Loucy (cell line): ENCODE measurements at regions not wholly inside any gene's neighbourhood (a gene's known extent, or its start where the extent isn't known, plus 50 kb on each side); places are given as distances from the start of the nearest gene placed in this dataset.

Source experiments
- H2AFZ ChIP-seq: fragments of 200-600 bp; sonication (generic); 2 replicates; pipeline ENCODE4 v1.6.0; 2016; ENCODE audit warnings: antibody characterized with exemption, mild to moderate bottlenecking, low read length, moderate library complexity
- H3F3A ChIP-seq: fragments of 200-600 bp; 2 replicates; pipeline ENCODE4 v1.6.0; 2016; ENCODE audit warnings: antibody characterized with exemption, low read depth, mild to moderate bottlenecking
- H3K27me3 ChIP-seq: fragments of 200-600 bp; sonication (generic); 2 replicates; pipeline ENCODE4 v1.6.1; 2014; ENCODE audit warnings: low read length, mild to moderate bottlenecking; ENCODE audit not compliant: insufficient read depth, poor library complexity, severe bottlenecking
- H3K36me3 ChIP-seq: fragments of 200-600 bp; sonication (generic); 2 replicates; pipeline ENCODE4 v1.6.1; 2016; ENCODE audit warnings: low read length; ENCODE audit not compliant: insufficient read depth
- H3K4me1 ChIP-seq: fragments of 200-600 bp; sonication (generic); 2 replicates; pipeline ENCODE4 v1.5.1; 2014; ENCODE audit warnings: low read length, mild to moderate bottlenecking; ENCODE audit not compliant: insufficient read depth, poor library complexity, severe bottlenecking
- H3K4me2 ChIP-seq: fragments of 200-600 bp; sonication (generic); 2 replicates; pipeline ENCODE4 v1.6.0; 2014; ENCODE audit warnings: antibody characterized with exemption, low read length, low read depth, mild to moderate bottlenecking; ENCODE audit not compliant: poor library complexity, severe bottlenecking
- H3K4me3 ChIP-seq: fragments of 200-600 bp; sonication (generic); 2 replicates; pipeline ENCODE4 v1.5.1; 2014; ENCODE audit warnings: low read length, mild to moderate bottlenecking, mixed read lengths; ENCODE audit not compliant: poor library complexity, severe bottlenecking
- H3K79me2 ChIP-seq: fragments of 200-600 bp; sonication (generic); 2 replicates; pipeline ENCODE4 v1.6.1; 2014; ENCODE audit warnings: low read length; ENCODE audit not compliant: insufficient read depth
- H3K9ac ChIP-seq: fragments of 200-600 bp; sonication (generic); 2 replicates; pipeline ENCODE4 v1.6.0; 2014; ENCODE audit warnings: mild to moderate bottlenecking, low read depth, low read length, moderate library complexity; ENCODE audit not compliant: poor library complexity, severe bottlenecking
- H3K9me2 ChIP-seq: fragments of 200-600 bp; sonication (generic); replicated peaks from 2 replicates; pipeline ENCODE4 v1.6.1; 2016; ENCODE audit warnings: low read depth, low read length, mixed read lengths
- H3K9me3 ChIP-seq: fragments of 200-600 bp; sonication (generic); 2 replicates; pipeline ENCODE4 v1.6.1; 2014; ENCODE audit warnings: mild to moderate bottlenecking, antibody characterized with exemption, low read length, low read depth; ENCODE audit not compliant: insufficient read depth
- H4K20me1 ChIP-seq: fragments of 200-600 bp; sonication (generic); 2 replicates; pipeline ENCODE4 v1.6.0; 2014; ENCODE audit warnings: antibody characterized with exemption, low read length, mild to moderate bottlenecking; ENCODE audit not compliant: insufficient read depth, poor library complexity, severe bottlenecking
- CTCF ChIP-seq: fragments of 200-600 bp; sonication (generic); conservative IDR thresholded peaks from 2 replicates; pipeline ENCODE4 v1.5.1; 2014; ENCODE audit warnings: mild to moderate bottlenecking, antibody characterized with exemption, low read length
- EZH2phosphoT487 ChIP-seq: fragments of 200-600 bp; IDR thresholded peaks from 2 replicates; pipeline ENCODE4 v1.6.1; 2018; ENCODE audit warnings: antibody characterized with exemption, mild to moderate bottlenecking, moderate library complexity, borderline replicate concordance

- TF ChIP-seq CTCF (no peak), EZH2phosphoT487 (no peak)
- H3F3A ChIP-seq, result no peaks in the 10 kb centered on the region
- H3K79me2 ChIP-seq, result no peaks in the 10 kb centered on the region
- no peaks in the 10 kb centered on the region for H3K4me1 ChIP-seq
- no peaks in the 10 kb centered on the region for H3K27me3 ChIP-seq
- H3K36me3 ChIP-seq, result no peaks in the 10 kb centered on the region
- no peak overlapping the region for H3K4me3 ChIP-seq
- no peaks in the 10 kb centered on the region for H4K20me1 ChIP-seq
- no peak overlapping the region for H3K9ac ChIP-seq
- no peaks in the 10 kb centered on the region for H3K9me3 ChIP-seq
- no peaks in the 10 kb centered on the region for H3K9me2 ChIP-seq
- no peak overlapping the region for H3K4me2 ChIP-seq
- H2AFZ ChIP-seq, result no peak overlapping the region
Observed at GRCh38 chr5:112479418-112479817, 60.3 kb upstream of the EPB41L4A start.

GRCh38 chr5:112480501-112480900 lies 61.4 kb upstream of the EPB41L4A start:
- H3K27me3 ChIP-seq, result no peaks in the 10 kb centered on the region
- no peaks in the 10 kb centered on the region for H3K4me1 ChIP-seq
- no peaks in the 10 kb centered on the region for H3K9me2 ChIP-seq
- no peaks in the 10 kb centered on the region for H4K20me1 ChIP-seq
- no peaks in the 10 kb centered on the region for H3K9me3 ChIP-seq
- no peaks in the 10 kb centered on the region for H3K36me3 ChIP-seq
- H3F3A ChIP-seq, result no peaks in the 10 kb centered on the region
- H3K4me2 ChIP-seq, result no peak overlapping the region
- no peaks in the 10 kb centered on the region for H3K79me2 ChIP-seq
- no peak overlapping the region for H2AFZ ChIP-seq
- TF ChIP-seq CTCF (no peak), EZH2phosphoT487 (no peak)
- H3K9ac ChIP-seq, result no peak overlapping the region
- no peak overlapping the region for H3K4me3 ChIP-seq

GRCh38 chr5:112483704-112484103 lies 64.6 kb upstream of the EPB41L4A start:
- Histone ChIP-seq H3K9me3 (no peaks in the 10 kb centered on the region), H2AFZ (no peak overlapping the region), H4K20me1 (no peaks in the 10 kb centered on the region), H3K36me3 (no peaks in the 10 kb centered on the region), H3K4me3 (no peak overlapping the region), H3K4me1 (no peaks in the 10 kb centered on the region), H3K27me3 (no peaks in the 10 kb centered on the region), H3K79me2 (no peaks in the 10 kb centered on the region), H3F3A (no peaks in the 10 kb centered on the region), H3K4me2 (no peak overlapping the region), H3K9me2 (no peaks in the 10 kb centered on the region), H3K9ac (no peak overlapping the region)
- TF ChIP-seq EZH2phosphoT487 (no peak), CTCF (no peak)
